Osteocyte (in vitro differentiated cells): ENCODE measurements at regions not wholly inside any gene's neighbourhood (a gene's known extent, or its start where the extent isn't known, plus 50 kb on each side); places are given as distances from the start of the nearest gene placed in this dataset.

ENCODE experiments used
- DNase-seq: peaks from one replicate; pipeline ENCODE4 v3.0.0; 2021; ENCODE audit warnings: mixed read lengths; ENCODE audit not compliant: unreplicated experiment; ENCODE audit errors: extremely low spot score
- H3K27ac Mint-ChIP-seq: one replicate; pipeline ENCODE4 v1.8.0; 2021; ENCODE audit warnings: mild to moderate bottlenecking, mixed read lengths; ENCODE audit not compliant: unreplicated experiment
- H3K27me3 Mint-ChIP-seq: one replicate; pipeline ENCODE4 v1.8.0; 2021; ENCODE audit warnings: mixed read lengths; ENCODE audit not compliant: unreplicated experiment
- H3K36me3 Mint-ChIP-seq: one replicate; pipeline ENCODE4 v1.8.0; 2021; ENCODE audit warnings: mixed read lengths; ENCODE audit not compliant: unreplicated experiment
- H3K4me1 Mint-ChIP-seq: one replicate; pipeline ENCODE4 v1.8.0; 2021; ENCODE audit warnings: mixed read lengths; ENCODE audit not compliant: unreplicated experiment
- H3K4me3 Mint-ChIP-seq: one replicate; pipeline ENCODE4 v1.8.0; 2021; ENCODE audit warnings: mild to moderate bottlenecking, moderate library complexity, mixed read lengths; ENCODE audit not compliant: unreplicated experiment
- H3K9me3 Mint-ChIP-seq: one replicate; pipeline ENCODE4 v1.8.0; 2021; ENCODE audit warnings: mixed read lengths; ENCODE audit not compliant: unreplicated experiment
- CTCF ChIP-seq: fragments of 200-600 bp; sonication (generic); IDR thresholded peaks from 2 replicates; pipeline ENCODE4 v1.5.0; 2021; ENCODE audit warnings: antibody characterized with exemption, mild to moderate bottlenecking, moderate library complexity

DNA sequence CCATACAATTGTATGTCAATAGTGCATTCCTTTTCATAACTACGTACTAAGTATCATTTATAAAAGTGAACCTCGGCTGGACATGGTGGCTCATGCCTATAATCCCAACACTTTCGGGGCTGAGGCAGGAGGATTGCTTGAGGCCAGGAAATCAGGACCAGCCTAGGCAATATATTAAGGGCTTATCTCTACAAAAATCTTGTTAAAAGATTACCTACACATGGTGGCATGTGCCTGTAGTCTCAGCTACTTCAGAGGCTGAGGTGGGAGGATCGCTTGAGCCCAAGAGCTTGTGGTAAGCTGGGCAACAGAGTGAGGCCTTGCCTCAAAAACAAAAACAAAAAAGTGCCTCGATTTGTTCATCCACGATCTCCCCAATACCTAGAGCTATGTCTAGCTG, 449.7 kb upstream of the SULF2 start:
- no peaks in the 10 kb centered on the region for H3K36me3 Mint-ChIP-seq

DNA sequence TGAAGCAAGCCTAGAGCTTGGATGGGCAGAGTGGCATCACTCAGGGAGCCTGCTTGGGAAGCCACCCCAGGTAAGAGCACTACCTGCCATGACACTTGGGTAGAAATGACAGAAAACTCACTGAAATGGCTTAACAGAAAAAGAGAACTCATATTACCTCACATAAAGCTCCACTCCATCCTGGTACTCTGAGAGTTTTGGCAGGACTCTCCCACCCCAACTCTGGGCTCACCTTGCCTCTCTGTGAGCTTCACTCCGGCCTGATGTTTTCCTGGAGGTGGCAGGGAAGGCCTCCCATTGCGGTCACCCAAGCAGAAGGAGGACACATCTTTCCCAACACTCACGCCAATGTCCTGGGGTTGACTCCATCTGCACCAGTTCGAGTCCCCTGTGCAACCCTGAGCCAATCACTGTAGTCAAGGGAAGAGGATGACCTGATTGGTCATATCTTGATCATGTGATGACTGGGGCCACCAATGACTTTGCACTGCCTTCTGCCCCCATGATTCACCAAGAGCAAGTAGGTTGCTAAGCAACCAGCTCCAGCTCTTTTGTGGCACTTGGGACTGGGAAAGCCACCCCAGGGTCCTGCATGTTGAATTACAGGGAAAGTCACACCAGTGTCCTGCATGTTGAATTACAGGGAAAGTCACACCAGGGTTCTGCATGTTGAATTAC, 446.1 kb upstream of the SULF2 start:
- peaks cover 11% of the 10 kb centered on the region for H3K9me3 Mint-ChIP-seq
- no peaks in the 10 kb centered on the region for H3K4me1 Mint-ChIP-seq
- no peak for TF ChIP-seq CTCF
- no peak for DNase-seq
- H3K4me3 Mint-ChIP-seq, result no peak overlapping the region
- H3K27ac Mint-ChIP-seq, result no peak overlapping the region
- H3K36me3 Mint-ChIP-seq, result no peaks in the 10 kb centered on the region
- peaks cover 34% of the 10 kb centered on the region for H3K27me3 Mint-ChIP-seq

More for the DNA sequence above, 449.7 kb upstream of the SULF2 start:
- DNase-seq, result no peak
- H3K9me3 Mint-ChIP-seq, result peaks cover 11% of the 10 kb centered on the region
- H3K27ac Mint-ChIP-seq, result no peak overlapping the region
- no peak for TF ChIP-seq CTCF
- H3K4me1 Mint-ChIP-seq, result no peaks in the 10 kb centered on the region
- H3K4me3 Mint-ChIP-seq, result no peak overlapping the region
- peaks cover 38% of the 10 kb centered on the region for H3K27me3 Mint-ChIP-seq

- no peak for TF ChIP-seq CTCF
- peaks cover 11% of the 10 kb centered on the region for H3K9me3 Mint-ChIP-seq
- H3K36me3 Mint-ChIP-seq, result no peaks in the 10 kb centered on the region
- no peak overlapping the region for H3K4me3 Mint-ChIP-seq
- H3K27ac Mint-ChIP-seq, result no peak overlapping the region
- DNase-seq, result no peak
- H3K4me1 Mint-ChIP-seq, result no peaks in the 10 kb centered on the region
- H3K27me3 Mint-ChIP-seq, result peaks cover 30% of the 10 kb centered on the region
Measured at GRCh38 chr20:48230216-48230615, 444.9 kb upstream of the SULF2 start.

GRCh38 chr20:48227381-48227780, 442.1 kb upstream of the SULF2 start:
- no peak for DNase-seq
- Mint-ChIP-seq H3K36me3 (no peaks in the 10 kb centered on the region), H3K4me3 (no peak overlapping the region), H3K9me3 (peaks cover 5% of the 10 kb centered on the region), H3K4me1 (no peaks in the 10 kb centered on the region), H3K27ac (no peak overlapping the region), H3K27me3 (peaks cover 20% of the 10 kb centered on the region)
- TF ChIP-seq CTCF, result no peak

GRCh38 chr20:48226642-48227041, 441.4 kb upstream of the SULF2 start:
- Mint-ChIP-seq H3K27ac (no peak overlapping the region), H3K4me1 (no peaks in the 10 kb centered on the region), H3K9me3 (peaks cover 3% of the 10 kb centered on the region), H3K27me3 (peaks cover 20% of the 10 kb centered on the region), H3K36me3 (no peaks in the 10 kb centered on the region), H3K4me3 (no peak overlapping the region)
- no peak for TF ChIP-seq CTCF
- no peak for DNase-seq
